OCI-LY1 (cell line): ENCODE measurements at regions not wholly inside any gene's neighbourhood (a gene's known extent, or its start where the extent isn't known, plus 50 kb on each side); places are given as distances from the start of the nearest gene placed in this dataset.

ENCODE experiments used
- EZH2 ChIP-seq: fragments of 200-600 bp; sonication (generic), shearing (Covaris generic); IDR thresholded peaks from 2 replicates; pipeline ENCODE4 v1.8.0; 2017; ENCODE audit warnings: borderline replicate concordance, mixed run types, mild to moderate bottlenecking, antibody characterized with exemption, low read length, moderate library complexity, mixed read lengths
- TF ChIP-seq, protein P1 (sequence below): fragments of 200-600 bp; sonication (generic), shearing (Covaris generic); IDR thresholded peaks from 2 replicates; pipeline ENCODE4 v1.5.1; 2017; ENCODE audit warnings: mild to moderate bottlenecking, antibody characterized with exemption, low read length, moderate library complexity, mixed read lengths

DNA sequence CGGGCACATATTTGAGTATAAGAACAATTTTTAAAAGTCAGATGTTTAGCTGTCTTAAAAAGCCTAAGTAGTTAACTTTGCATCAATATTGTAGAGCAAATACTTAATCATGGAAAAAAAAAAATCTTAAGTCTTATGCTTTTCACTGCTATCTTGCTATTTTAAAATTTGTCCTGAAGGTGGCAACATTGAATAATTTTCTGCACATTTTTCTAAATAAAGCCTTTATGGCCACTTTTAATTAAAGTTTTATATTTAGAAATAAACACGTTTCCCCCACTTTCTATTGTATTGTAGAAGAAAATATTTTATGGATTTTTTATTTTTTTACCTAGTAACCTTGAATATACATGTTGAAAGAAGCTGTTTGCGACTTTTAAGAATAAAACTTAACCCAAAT, 198.8 kb downstream of the AMY1C start:
- TF ChIP-seq, protein P1, sequence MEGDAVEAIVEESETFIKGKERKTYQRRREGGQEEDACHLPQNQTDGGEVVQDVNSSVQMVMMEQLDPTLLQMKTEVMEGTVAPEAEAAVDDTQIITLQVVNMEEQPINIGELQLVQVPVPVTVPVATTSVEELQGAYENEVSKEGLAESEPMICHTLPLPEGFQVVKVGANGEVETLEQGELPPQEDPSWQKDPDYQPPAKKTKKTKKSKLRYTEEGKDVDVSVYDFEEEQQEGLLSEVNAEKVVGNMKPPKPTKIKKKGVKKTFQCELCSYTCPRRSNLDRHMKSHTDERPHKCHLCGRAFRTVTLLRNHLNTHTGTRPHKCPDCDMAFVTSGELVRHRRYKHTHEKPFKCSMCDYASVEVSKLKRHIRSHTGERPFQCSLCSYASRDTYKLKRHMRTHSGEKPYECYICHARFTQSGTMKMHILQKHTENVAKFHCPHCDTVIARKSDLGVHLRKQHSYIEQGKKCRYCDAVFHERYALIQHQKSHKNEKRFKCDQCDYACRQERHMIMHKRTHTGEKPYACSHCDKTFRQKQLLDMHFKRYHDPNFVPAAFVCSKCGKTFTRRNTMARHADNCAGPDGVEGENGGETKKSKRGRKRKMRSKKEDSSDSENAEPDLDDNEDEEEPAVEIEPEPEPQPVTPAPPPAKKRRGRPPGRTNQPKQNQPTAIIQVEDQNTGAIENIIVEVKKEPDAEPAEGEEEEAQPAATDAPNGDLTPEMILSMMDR, result peak; percentile 50
- no peak for TF ChIP-seq EZH2
